Endothelial cell of umbilical vein (primary cell): ENCODE measurements at regions not wholly inside any gene's neighbourhood (a gene's known extent, or its start where the extent isn't known, plus 50 kb on each side); places are given as distances from the start of the nearest gene placed in this dataset.

Source experiments
- POLR2A ChIP-seq: IDR thresholded peaks from 2 replicates; pipeline ENCODE4 v1.6.1; 2012; ENCODE audit warnings: low read depth, mild to moderate bottlenecking, control low read depth, low read length
- TF ChIP-seq, protein P1 (sequence below), 2 donors: IDR thresholded peaks; 1 replicate in 1 of 2; 2 replicates in 1 of 2; pipeline ENCODE4 v1.5.1; 2011; ENCODE audit warnings: low read length in 2 of 2, mild to moderate bottlenecking in 2 of 2, moderate library complexity in 2 of 2, control low read depth in 1 of 2, inconsistent platforms in 1 of 2, low read depth in 1 of 2; ENCODE audit not compliant: insufficient read depth in 1 of 2; ENCODE audit errors: extremely low read depth in 1 of 2
- TF ChIP-seq, protein P2 (sequence below): IDR thresholded peaks from 2 replicates; pipeline ENCODE4 v1.6.1; 2011; ENCODE audit not compliant: insufficient read depth, insufficient read length

DNA sequence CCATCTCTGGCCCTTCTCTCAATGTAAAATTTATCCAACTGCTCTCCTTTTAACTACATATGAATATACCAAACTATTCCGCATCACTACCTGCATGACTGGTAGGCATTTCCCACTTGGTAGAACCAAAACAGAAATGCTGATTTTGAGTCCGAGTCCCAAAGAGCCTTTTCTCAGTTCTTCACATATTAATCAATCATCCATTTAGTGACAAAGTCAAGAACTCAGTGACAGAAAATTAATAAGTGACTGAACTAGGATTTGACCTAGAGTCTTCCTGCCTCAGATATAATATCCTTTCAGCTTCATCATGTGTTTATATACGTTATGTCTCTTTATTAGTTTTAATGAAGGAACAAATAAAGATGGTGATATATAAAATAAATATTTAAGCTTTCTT is 700.6 kb upstream of the GOLIM4 start:
- TF ChIP-seq, protein P1, sequence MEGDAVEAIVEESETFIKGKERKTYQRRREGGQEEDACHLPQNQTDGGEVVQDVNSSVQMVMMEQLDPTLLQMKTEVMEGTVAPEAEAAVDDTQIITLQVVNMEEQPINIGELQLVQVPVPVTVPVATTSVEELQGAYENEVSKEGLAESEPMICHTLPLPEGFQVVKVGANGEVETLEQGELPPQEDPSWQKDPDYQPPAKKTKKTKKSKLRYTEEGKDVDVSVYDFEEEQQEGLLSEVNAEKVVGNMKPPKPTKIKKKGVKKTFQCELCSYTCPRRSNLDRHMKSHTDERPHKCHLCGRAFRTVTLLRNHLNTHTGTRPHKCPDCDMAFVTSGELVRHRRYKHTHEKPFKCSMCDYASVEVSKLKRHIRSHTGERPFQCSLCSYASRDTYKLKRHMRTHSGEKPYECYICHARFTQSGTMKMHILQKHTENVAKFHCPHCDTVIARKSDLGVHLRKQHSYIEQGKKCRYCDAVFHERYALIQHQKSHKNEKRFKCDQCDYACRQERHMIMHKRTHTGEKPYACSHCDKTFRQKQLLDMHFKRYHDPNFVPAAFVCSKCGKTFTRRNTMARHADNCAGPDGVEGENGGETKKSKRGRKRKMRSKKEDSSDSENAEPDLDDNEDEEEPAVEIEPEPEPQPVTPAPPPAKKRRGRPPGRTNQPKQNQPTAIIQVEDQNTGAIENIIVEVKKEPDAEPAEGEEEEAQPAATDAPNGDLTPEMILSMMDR (IDR thresholded peaks at IDR 0.05; ENCODE audit: extremely low read depth in 1 of 2, insufficient read depth in 1 of 2, low read depth in 1 of 2, low read length in 2 of 2): no peak
- TF ChIP-seq, protein P2, sequence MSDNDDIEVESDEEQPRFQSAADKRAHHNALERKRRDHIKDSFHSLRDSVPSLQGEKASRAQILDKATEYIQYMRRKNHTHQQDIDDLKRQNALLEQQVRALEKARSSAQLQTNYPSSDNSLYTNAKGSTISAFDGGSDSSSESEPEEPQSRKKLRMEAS: no peak
- no peak for TF ChIP-seq POLR2A
